ENCODE measurements at regions not wholly inside any gene's neighbourhood (a gene's known extent, or its start where the extent isn't known, plus 50 kb on each side); places are given as distances from the start of the nearest gene placed in this dataset.

DNA sequence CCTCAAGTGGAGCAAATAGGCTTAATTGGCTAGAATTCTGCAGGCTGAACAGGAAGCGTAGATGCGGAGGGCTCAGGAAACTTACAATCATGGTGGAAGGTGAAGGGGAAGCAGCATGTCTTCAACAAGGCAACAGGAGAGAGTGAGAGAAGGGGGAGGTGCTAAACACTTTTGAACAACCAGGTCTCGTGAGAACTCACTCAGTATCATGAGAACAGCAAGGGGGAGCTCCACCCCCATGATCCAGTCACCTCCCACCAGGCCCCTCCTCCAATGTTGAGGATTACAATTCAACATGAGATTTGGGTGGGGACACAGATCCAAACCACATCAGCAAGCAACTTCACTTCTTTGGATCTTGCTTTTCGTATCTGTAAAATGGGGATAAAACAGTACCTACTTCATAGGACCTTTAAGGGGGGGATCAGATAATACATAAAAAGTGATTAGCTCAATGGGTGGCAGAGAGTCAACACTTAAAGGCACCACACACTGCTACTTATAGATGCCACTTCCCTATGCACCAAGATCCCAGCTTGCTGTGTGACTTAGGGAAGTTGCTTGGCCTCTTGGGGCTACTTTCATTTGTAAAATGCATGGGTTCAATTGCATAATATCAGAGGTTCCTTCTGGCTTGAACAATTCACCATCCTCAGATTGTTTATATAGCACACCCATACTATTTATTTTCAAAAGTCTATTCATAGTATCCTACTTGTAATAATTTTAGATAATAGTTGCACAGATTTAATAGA lies 184.8 kb upstream of the RPH3A start:
- TF ChIP-seq, protein P1, sequence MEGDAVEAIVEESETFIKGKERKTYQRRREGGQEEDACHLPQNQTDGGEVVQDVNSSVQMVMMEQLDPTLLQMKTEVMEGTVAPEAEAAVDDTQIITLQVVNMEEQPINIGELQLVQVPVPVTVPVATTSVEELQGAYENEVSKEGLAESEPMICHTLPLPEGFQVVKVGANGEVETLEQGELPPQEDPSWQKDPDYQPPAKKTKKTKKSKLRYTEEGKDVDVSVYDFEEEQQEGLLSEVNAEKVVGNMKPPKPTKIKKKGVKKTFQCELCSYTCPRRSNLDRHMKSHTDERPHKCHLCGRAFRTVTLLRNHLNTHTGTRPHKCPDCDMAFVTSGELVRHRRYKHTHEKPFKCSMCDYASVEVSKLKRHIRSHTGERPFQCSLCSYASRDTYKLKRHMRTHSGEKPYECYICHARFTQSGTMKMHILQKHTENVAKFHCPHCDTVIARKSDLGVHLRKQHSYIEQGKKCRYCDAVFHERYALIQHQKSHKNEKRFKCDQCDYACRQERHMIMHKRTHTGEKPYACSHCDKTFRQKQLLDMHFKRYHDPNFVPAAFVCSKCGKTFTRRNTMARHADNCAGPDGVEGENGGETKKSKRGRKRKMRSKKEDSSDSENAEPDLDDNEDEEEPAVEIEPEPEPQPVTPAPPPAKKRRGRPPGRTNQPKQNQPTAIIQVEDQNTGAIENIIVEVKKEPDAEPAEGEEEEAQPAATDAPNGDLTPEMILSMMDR (IDR thresholded peaks at IDR 0.05 in 4 of 5, conservative IDR thresholded peaks at IDR 0.05 in 1 of 5) = no peak
- no peak for TF ChIP-seq POLR2A (IDR thresholded peaks at IDR 0.05)
